Lung (tissue), 11 donors: ENCODE measurements at regions not wholly inside any gene's neighbourhood (a gene's known extent, or its start where the extent isn't known, plus 50 kb on each side); places are given as distances from the start of the nearest gene placed in this dataset.

Source experiments
- ATAC-seq: fragments of 200-7000 bp; cut with Tn5 transposase; one replicate; pipeline ENCODE4 v1.9.1; 2020; ENCODE audit warnings: moderate number of reproducible peaks; ENCODE audit not compliant: insufficient read depth, low FRiP score
- DNase-seq, 3 donors: peaks; one replicate each; pipeline ENCODE4 v3.0.0-alpha.2; 2013 to 2017
- H3K27ac ChIP-seq, 2 donors: one replicate each; pipeline ENCODE4 v1.5.1; 2013; ENCODE audit warnings: mild to moderate bottlenecking in 2 of 2, moderate library complexity in 2 of 2, control low read depth in 1 of 2, inconsistent platforms in 1 of 2, low read depth in 1 of 2, low read length in 1 of 2
- H3K27me3 ChIP-seq, 3 donors: one replicate each; pipeline ENCODE4 v1.5.1; 2013; ENCODE audit warnings: low read length in 2 of 3; ENCODE audit not compliant: control insufficient read depth in 3 of 3, insufficient read depth in 3 of 3
- H3K36me3 ChIP-seq, 4 donors: one replicate each; pipeline ENCODE4 v1.5.1; 2013; ENCODE audit warnings: low read length in 4 of 4, mild to moderate bottlenecking in 1 of 4, moderate library complexity in 1 of 4; ENCODE audit not compliant: control insufficient read depth in 4 of 4, insufficient read depth in 4 of 4
- H3K4me1 ChIP-seq, 5 donors: one replicate each; pipeline ENCODE4 v1.5.1; 2013; ENCODE audit warnings: low read length in 5 of 5, mild to moderate bottlenecking in 2 of 5, moderate library complexity in 1 of 5; ENCODE audit not compliant: control insufficient read depth in 5 of 5, insufficient read depth in 5 of 5
- H3K4me3 ChIP-seq: one replicate; pipeline ENCODE4 v1.5.1; 2013; ENCODE audit warnings: mild to moderate bottlenecking, control low read depth, moderate library complexity
- H3K9ac ChIP-seq, 2 donors: one replicate each; pipeline ENCODE4 v1.5.1; 2013; ENCODE audit warnings: low read length in 2 of 2, control low read depth in 1 of 2; ENCODE audit not compliant: insufficient read depth in 1 of 2
- H3K9me3 ChIP-seq, 4 donors: one replicate each; pipeline ENCODE4 v1.5.1; 2013; ENCODE audit warnings: low read length in 3 of 4, mild to moderate bottlenecking in 1 of 4, moderate library complexity in 1 of 4; ENCODE audit not compliant: control insufficient read depth in 4 of 4, insufficient read depth in 3 of 4
- WGBS, 2 donors: extraction: QIAGEN DNeasy Blood & Tissue Kit; methylation state at CpG; one replicate each; pipeline ENCODE4 v1.1.7; 2013; 5-methylcytosine and 5-hydroxymethylcytosine counted together
- TF ChIP-seq, protein P1 (sequence below): IDR thresholded peaks from 2 replicates; pipeline ENCODE4 v1.5.1; 2012; ENCODE audit warnings: mild to moderate bottlenecking; ENCODE audit errors: control extremely low read depth, extremely low read depth
- donor health status: control.
- donor health status: control.
- donor health status: Bipolar disorder and iron deficiency.
- donor health status: healthy.
- donor health status: DM: yes; HTN: yes; CAD: no.

- peak in 2 of 3 donors; percentile 35 to 49 for DNase-seq
- Histone ChIP-seq H3K36me3 (no peaks in the 10 kb centered on the region), H3K27ac (no peak overlapping the region), H3K4me1 (peaks cover 0 to 2% (median 0%) of the 10 kb centered on the region in 5 donors), H3K27me3 (no peaks in the 10 kb centered on the region), H3K9me3 (peaks cover 0 to 2% (median 0%) of the 10 kb centered on the region in 4 donors), H3K9ac (no peak overlapping the region), H3K4me3 (no peak overlapping the region)
- TF ChIP-seq, protein P1, sequence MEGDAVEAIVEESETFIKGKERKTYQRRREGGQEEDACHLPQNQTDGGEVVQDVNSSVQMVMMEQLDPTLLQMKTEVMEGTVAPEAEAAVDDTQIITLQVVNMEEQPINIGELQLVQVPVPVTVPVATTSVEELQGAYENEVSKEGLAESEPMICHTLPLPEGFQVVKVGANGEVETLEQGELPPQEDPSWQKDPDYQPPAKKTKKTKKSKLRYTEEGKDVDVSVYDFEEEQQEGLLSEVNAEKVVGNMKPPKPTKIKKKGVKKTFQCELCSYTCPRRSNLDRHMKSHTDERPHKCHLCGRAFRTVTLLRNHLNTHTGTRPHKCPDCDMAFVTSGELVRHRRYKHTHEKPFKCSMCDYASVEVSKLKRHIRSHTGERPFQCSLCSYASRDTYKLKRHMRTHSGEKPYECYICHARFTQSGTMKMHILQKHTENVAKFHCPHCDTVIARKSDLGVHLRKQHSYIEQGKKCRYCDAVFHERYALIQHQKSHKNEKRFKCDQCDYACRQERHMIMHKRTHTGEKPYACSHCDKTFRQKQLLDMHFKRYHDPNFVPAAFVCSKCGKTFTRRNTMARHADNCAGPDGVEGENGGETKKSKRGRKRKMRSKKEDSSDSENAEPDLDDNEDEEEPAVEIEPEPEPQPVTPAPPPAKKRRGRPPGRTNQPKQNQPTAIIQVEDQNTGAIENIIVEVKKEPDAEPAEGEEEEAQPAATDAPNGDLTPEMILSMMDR, result no peak
- ATAC-seq, result no peak
- WGBS, 2 donors, result 68 to 80% methylated on average over 2 of the region's 2 CpGs
Observed at GRCh38 chr2:153163055-153163454, 315.5 kb downstream of the RPRM start.

GRCh38 chr2:153156743-153157142 is 321.8 kb downstream of the RPRM start:
- H3K27me3 ChIP-seq, result no peaks in the 10 kb centered on the region
- WGBS, 2 donors, result 83 to 90% methylated on average over 2 of the region's 2 CpGs
- H3K4me3 ChIP-seq, result no peak overlapping the region
- no peaks in the 10 kb centered on the region for H3K4me1 ChIP-seq
- H3K9ac ChIP-seq, result no peak overlapping the region
- no peak for DNase-seq
- TF ChIP-seq, protein P1, result no peak
- no peak overlapping the region for H3K27ac ChIP-seq
- H3K36me3 ChIP-seq, result no peaks in the 10 kb centered on the region
- H3K9me3 ChIP-seq, result no peaks in the 10 kb centered on the region
- no peak for ATAC-seq

DNA sequence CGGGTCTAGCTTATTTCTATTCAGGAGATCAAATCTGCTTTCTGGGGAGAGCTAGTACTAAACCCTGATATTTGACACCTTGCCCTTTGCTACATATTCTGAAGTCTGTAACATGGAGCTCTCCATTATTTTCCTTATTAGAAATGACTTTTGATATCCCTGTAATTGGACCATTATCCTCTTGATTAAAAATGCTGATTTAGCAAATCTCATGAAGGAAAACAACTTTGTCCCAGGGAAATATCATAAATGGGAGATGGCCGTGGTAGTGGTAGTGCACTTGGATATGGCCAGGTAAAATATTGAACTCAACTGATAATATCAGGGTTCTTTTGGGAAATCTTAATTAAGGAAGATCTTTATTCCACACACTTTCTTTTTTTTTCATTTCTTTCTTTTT is 326.5 kb downstream of the RPRM start:
- DNase-seq (no peak), ATAC-seq (no peak)
- TF ChIP-seq, protein P1, result no peak
- Histone ChIP-seq H3K9me3 (no peaks in the 10 kb centered on the region), H3K27me3 (no peaks in the 10 kb centered on the region), H3K27ac (no peak overlapping the region), H3K36me3 (no peaks in the 10 kb centered on the region), H3K4me3 (no peak overlapping the region), H3K9ac (no peak overlapping the region), H3K4me1 (no peaks in the 10 kb centered on the region)
- WGBS, 2 donors, result 94 to 95% methylated on average over 2 of the region's 2 CpGs

DNA sequence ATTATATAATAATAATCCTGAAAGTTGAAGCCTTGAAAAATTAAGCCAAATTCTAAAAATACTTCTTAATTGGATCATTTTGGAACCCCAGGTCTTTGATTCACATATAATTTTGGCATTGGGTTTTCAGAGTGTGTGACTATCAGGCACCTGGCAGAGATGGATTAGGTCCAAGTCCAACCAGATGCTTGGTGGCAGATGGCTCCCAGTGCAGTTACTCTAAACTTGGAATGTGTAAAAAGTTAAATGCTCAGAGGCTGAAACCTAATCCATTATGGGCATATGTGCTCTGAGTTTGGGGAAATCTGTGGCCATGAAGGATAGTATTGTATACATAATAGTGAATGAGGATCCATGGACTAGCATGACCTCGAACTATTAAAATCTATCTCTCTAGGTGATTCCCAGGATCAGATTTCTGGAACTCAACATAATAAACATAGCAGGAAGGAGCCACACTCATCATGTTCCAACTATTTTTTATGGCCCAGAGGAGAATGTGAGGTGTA is 333.0 kb downstream of the RPRM start:
- Histone ChIP-seq H3K36me3 (no peaks in the 10 kb centered on the region), H3K9me3 (peaks cover 0 to 4% (median 0%) of the 10 kb centered on the region in 4 donors), H3K27me3 (no peaks in the 10 kb centered on the region), H3K27ac (no peak overlapping the region), H3K4me1 (no peaks in the 10 kb centered on the region), H3K4me3 (no peak overlapping the region), H3K9ac (no peak overlapping the region)
- TF ChIP-seq, protein P1, result no peak
- no peak for ATAC-seq
- DNase-seq, result no peak
- WGBS, 2 donors, result 78 to 84% methylated on average over 1 of the region's 1 CpG
